ENCODE measurements at regions not wholly inside any gene's neighbourhood (a gene's known extent, or its start where the extent isn't known, plus 50 kb on each side); places are given as distances from the start of the nearest gene placed in this dataset.
A peak's percentile ranks its signal among the peaks of the same experiment; 100 is the strongest.

DNA sequence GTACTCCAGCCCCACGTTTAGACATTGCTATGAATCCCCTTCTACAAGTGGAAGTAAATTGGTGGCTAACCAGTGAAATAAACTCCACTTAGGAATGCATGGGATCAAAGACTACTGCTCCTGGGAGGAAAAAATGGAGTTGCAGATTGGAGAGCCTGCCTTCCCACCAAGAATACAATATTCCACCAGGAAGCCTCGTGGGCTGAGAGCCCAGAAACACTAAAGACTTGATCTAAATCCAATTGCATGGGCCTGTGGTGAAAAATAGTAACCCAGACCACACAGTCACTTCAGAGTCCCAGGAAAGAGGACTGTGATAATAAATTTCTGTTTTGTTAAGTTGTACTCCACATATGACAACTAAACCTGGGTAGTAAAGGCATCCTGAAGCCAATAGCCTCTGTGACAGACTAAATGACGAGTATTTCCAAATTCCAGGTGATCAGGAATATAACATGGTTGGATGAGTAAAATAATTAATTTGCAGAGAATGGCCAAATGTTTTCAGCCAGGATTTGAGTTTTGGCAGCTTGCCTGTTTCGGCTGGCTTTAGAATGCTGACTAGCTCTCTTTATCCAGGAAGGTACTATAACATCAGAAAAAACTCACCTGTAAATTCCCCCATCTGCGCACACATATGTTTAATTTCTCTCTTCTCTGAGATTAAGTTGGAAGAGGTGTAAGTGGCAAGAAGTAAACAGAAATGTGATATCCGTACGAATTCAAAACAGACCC is 480.3 kb downstream of the LIG4 start:
- DNase-seq: no peak

GRCh38 chr13:107733276-107733675 is 482.1 kb downstream of the LIG4 start:
- DNase-seq: no peak

DNA sequence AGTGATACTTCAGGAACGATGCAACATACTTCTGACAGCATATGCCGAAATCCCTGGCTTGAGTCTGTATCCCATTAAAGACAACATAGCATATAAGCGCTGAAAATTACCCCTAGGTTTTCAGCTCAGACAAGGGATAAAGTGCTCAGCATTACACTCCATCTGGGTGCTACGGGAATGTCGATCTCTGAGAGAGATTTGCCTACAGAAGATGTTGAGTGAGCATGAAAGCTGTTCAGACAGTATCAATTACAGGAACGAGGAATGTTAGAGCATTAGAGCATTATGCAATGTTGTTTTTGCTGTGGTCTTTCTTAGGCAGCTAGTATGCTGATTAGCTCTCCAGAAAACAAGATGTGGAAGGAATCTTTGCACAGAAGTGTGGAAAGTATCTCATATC is 484.5 kb downstream of the LIG4 start:
- no peak for DNase-seq

DNA sequence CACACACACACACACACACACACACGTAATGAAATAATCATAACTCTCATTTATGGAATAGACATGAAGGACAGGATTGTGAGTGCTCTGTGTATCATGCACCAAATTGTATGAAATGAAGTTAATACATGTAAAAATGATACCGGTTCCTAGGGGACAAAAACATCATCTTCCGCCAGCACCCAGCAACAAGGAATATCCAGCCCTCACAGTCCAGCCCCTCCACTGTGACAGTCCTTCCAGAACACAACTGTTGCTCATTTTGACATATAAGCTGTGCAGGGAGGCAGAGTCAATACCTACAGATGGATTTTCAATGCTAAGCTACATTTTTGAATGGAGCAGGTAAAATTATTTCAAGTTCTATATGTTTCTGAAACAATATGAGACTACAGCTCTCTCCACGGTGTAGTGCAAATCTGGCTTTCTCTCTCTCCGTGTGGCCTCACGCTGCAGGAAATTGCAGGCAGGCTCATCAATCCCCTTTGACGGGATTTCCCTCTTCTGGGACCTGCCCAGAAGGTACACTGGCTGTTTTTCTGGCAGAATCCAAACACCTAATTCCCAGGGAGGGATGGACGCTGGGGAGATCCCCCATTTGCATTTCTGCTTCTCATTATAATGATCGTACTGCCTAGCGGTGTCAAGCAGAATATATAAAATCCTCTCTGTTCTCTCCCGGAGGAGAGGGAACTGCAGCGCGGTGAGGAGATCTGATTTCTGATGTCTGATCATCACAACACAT is 494.0 kb downstream of the LIG4 start:
- DNase-seq: no peak

- no peak for DNase-seq
Observed at GRCh38 chr13:107716741-107717140, 498.6 kb downstream of the LIG4 start.

- no peak for DNase-seq
Observed at GRCh38 chr13:107716241-107716640, 499.1 kb downstream of the LIG4 start.

GRCh38 chr13:107715496-107715895 is 499.8 kb downstream of the LIG4 start:
- no peak for DNase-seq

DNA sequence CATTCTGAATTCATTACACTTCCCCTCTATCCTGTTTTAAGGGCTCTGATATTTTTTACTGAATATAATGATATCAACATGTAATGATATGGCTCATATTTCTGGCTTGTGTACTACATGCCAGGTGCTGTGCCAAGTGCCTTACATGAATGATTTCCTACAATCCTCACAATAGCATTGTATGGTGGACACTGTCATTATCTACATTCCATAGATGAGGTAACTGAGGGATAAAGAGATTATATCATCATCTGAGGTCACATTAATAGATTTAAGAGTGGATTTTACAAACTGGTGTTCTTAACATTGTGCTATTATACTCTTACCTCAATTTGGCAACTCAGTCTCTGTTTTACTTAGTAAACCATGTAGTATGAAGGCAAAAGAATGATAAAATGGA is 502.0 kb downstream of the LIG4 start:
- peak; percentile 30 for DNase-seq

GRCh38 chr13:107712145-107712860 is 503.0 kb downstream of the LIG4 start:
- no peak for DNase-seq

DNA sequence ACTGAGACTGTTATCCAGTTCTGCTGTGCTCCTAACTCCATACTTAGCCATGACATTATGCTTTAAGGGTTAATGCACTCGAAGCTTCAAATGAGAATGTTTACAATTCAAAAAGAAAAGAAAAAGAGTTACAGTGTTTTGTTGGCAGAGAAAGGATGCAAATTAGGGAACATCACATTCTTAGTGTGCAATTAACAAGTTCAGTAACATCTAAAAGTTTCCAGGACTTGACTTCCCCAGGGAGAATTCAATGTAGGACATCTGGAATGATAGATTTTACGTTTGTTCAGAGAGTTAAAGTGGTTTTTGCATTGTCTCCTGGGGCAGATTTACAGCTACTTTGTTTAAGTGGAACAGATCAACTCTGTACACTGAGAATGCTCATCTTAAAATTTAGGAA is 525.2 kb downstream of the LIG4 start:
- no peak for DNase-seq

DNA sequence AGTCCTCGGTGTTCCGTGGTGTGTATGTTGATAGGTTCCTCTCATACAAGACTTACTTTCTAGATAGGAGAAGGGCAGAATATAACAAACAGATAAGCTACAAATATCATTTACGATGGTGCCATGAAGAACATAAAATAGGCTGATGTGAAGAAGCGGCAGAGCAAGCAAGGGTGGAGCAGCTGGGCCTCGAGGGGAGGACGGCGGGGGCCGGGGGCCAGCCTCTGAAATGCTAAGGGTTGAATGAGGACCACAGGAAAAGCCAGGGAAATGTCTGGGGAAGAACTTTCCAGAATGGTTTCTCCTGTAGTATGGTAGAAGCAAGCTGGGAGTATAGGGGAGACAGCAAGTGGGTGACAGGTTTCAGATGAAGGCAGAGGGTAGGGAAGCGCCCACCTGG is 529.5 kb downstream of the LIG4 start:
- no peak for DNase-seq

DNA sequence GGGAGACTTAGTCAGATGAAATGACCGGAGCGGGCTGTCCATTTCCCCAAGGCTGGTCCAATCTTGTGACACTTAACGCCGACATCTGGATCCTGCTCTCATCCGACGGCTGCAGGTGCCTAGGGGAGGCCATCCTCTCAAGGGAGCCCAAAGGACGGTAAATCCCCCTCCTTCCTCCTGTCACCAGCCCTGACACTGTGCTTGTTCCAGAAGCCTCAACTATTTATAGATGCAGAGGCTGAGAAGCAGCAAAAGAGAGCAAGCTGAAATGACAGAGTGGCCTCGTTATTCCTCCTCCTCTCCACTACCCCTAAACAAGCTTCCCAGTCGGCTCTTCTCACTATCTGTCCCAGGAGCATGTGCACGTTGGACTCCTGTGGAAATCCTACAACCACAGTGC is 533.7 kb downstream of the LIG4 start:
- DNase-seq: no peak

DNA sequence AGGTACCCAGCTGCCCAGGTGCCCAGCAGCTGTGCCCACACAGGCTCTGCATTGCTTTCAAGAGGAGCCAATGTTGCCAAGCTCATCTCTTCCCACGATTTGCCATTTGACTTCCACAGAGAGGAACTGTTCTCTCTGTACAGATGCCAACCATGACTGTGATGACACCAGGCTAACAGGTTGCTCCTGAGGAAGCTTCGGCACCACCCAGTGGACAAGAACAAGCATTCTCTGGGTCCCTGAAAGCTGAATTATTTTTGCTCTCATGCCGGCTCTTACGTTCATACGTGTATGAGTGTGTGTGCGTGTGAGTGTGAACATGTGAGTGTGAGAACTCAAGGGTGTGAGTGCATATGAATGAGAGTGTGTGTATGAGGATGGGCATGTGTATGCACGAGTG is 535.2 kb downstream of the LIG4 start:
- DNase-seq: peak; percentile 26

- DNase-seq: no peak
Observed at GRCh38 chr13:107678075-107678689, 537.2 kb downstream of the LIG4 start.

GRCh38 chr13:107675847-107676550 is 539.3 kb downstream of the LIG4 start:
- DNase-seq: no peak

DNA sequence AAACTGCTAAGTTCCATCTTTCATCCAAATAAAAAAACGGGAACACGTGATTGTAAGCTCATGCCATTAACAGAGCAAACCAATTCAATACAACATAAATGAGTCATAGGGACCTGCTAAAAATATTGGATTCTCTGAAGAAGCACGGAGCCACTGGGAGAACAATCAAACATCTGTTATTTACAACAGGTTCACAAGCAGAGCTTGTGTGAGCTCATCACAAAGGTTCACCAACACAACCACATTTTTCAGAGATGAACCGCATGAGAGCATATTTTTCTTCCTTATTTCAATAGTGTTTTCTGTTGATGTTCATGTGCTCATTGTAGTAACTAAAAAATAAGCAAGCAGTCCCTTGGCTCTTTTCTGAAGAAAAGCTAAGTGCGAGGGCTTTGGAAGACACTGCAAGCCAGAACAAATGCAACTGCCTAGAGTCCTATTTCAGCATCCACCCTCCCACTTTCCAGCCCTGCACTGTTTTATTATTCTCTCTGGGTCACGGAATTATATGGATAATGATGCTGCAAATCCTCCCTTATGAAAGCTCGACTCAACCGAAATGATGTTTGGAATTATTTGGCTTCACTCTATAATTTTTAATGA is 545.8 kb downstream of the LIG4 start:
- DNase-seq: peak; percentile 67

DNA sequence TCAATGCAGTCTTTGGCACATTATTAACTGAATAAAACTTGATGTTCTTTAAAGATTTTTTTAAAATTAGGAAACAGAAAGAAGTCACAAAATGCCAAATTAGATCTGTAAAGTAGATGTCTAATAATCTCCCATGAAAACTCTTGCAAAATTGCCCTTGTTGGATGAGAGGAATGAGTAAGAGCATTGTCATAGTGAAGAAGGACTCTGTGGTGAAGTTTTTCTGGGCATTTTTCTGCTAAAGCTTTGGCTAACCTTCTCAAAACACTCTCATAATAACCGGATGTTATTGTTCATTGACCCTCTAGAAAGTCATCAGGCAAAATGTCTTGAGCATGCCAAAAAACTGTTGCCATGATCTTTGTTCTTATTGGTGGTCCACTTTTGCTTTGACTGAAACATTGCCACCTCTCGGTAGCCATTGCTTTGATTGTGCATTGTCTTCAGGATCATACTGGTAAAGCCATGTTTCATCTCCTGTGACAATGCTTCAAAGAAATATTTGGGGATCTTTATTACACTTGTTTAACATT is 549.3 kb downstream of the LIG4 start:
- peak; percentile 10 for DNase-seq

GRCh38 chr13:107650081-107650701 is 565.1 kb downstream of the LIG4 start:
- DNase-seq: peak; percentile 88

DNA sequence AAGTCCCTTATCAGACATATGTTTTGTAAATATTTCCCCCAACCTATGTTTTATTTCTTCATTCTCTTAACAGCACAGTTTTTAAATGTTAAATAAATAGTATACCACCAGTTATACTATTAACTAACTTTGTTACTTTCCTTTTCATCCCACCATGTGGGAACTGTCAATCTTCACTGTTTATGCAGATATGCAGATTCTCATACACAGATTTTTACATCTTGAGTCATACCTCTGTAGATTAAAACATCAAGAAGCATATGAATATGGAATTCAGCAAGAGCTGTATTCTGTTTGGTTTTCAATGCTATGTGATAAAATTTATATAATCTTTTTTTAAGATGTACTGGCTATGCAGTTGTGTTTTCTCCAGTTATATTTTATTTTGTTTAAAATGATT is 566.3 kb downstream of the LIG4 start:
- DNase-seq: no peak

- DNase-seq: peak; percentile 8
Observed at GRCh38 chr13:107644136-107644535, 571.2 kb downstream of the LIG4 start.

DNA sequence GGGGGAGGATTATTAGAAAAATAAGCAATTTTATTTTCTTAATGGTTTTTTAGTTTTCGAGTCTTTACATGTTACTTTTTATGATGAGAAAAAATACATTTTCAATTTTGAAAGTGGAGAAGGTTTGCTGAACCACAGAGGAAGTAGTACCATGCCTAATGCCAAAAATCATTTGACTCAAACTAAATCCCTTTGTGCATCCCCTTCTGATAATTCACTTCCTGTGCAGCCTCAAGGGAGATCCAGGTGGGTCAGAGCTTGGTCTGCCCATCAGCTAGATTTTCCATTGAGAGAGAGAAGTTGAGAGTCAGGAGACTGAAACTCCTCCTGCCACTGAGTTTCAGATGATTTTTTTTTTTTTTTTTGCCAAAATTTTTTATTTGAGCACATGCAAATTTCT is 571.7 kb downstream of the LIG4 start:
- DNase-seq: no peak
